ENCODE measurements at regions not wholly inside any gene's neighbourhood (a gene's known extent, or its start where the extent isn't known, plus 50 kb on each side); places are given as distances from the start of the nearest gene placed in this dataset.

- peaks cover 3% of the 10 kb centered on the region; the same call in 1 of the 2 replicates for H3K36me3 Mint-ChIP-seq (ENCODE audit: low read depth)
- peaks cover 76% of the 10 kb centered on the region for H3K9me3 Mint-ChIP-seq
Observed at GRCh38 chr20:6916938-6917337, 149.5 kb downstream of the BMP2 start.

GRCh38 chr20:6919792-6920468 is 152.4 kb downstream of the BMP2 start:
- DNase-seq, result no peak
- H3K36me3 Mint-ChIP-seq (ENCODE audit: low read depth), result peaks cover 3% of the 10 kb centered on the region; the same call in 1 of the 2 replicates
- H3K27me3 Mint-ChIP-seq (ENCODE audit: insufficient read depth), result no peaks in the 10 kb centered on the region
- no peak overlapping the region for H3K27ac Mint-ChIP-seq
- TF ChIP-seq CTCF (IDR thresholded peaks at IDR 0.05), result no peak
- no peaks in the 10 kb centered on the region for H3K4me1 Mint-ChIP-seq (ENCODE audit: low read depth)
- H3K9me3 Mint-ChIP-seq, result peaks cover 58% of the 10 kb centered on the region
- H3K4me3 Mint-ChIP-seq, result no peak overlapping the region

More at GRCh38 chr20:6916938-6917337, 149.5 kb downstream of the BMP2 start:
- H3K4me1 Mint-ChIP-seq (ENCODE audit: low read depth), result no peaks in the 10 kb centered on the region
- no peaks in the 10 kb centered on the region for H3K27me3 Mint-ChIP-seq (ENCODE audit: insufficient read depth)
- H3K4me3 Mint-ChIP-seq, result no peak overlapping the region
- DNase-seq, result no peak
- no peak for TF ChIP-seq CTCF (IDR thresholded peaks at IDR 0.05)
- no peak overlapping the region for H3K27ac Mint-ChIP-seq

GRCh38 chr20:6920991-6921613 is 153.6 kb downstream of the BMP2 start:
- Mint-ChIP-seq H3K9me3 (peaks cover 56% of the 10 kb centered on the region), H3K36me3 (ENCODE audit: low read depth) (peaks cover 3% of the 10 kb centered on the region; the same call in 1 of the 2 replicates), H3K27ac (no peak overlapping the region), H3K4me1 (ENCODE audit: low read depth) (no peaks in the 10 kb centered on the region), H3K4me3 (no peak overlapping the region), H3K27me3 (ENCODE audit: insufficient read depth) (no peaks in the 10 kb centered on the region)
- DNase-seq, result no peak
- TF ChIP-seq CTCF (IDR thresholded peaks at IDR 0.05), result no peak

- no peak for DNase-seq
- Mint-ChIP-seq H3K4me1 (ENCODE audit: low read depth) (no peaks in the 10 kb centered on the region), H3K4me3 (no peak overlapping the region), H3K27ac (no peak overlapping the region), H3K27me3 (ENCODE audit: insufficient read depth) (no peaks in the 10 kb centered on the region), H3K36me3 (ENCODE audit: low read depth) (peaks cover 3% of the 10 kb centered on the region; the same call in 1 of the 2 replicates), H3K9me3 (peaks cover 53% of the 10 kb centered on the region)
- no peak for TF ChIP-seq CTCF (IDR thresholded peaks at IDR 0.05)
Observed at GRCh38 chr20:6921717-6922386, 154.4 kb downstream of the BMP2 start.

GRCh38 chr20:6924681-6925080 is 157.2 kb downstream of the BMP2 start:
- Mint-ChIP-seq H3K27me3 (ENCODE audit: insufficient read depth) (no peaks in the 10 kb centered on the region), H3K4me1 (ENCODE audit: low read depth) (no peaks in the 10 kb centered on the region), H3K4me3 (no peak overlapping the region), H3K9me3 (peaks cover 46% of the 10 kb centered on the region), H3K36me3 (ENCODE audit: low read depth) (peaks cover 7% of the 10 kb centered on the region; the same call in 1 of the 2 replicates), H3K27ac (no peak overlapping the region)
- TF ChIP-seq CTCF (IDR thresholded peaks at IDR 0.05), result no peak
- no peak for DNase-seq

All from HFFc6 (cell line).